WERI-Rb-1 (cell line): ENCODE measurements at regions not wholly inside any gene's neighbourhood (a gene's known extent, or its start where the extent isn't known, plus 50 kb on each side); places are given as distances from the start of the nearest gene placed in this dataset.

Source experiments
- DNase-seq: peaks from one replicate; pipeline ENCODE4 v3.0.0-alpha.2; 2020
- H3K27ac ChIP-seq: fragments of 250-450 bp; sonication (Bioruptor Pico); 2 replicates; pipeline ENCODE4 v1.5.1; 2020; ENCODE audit warnings: mild to moderate bottlenecking, moderate library complexity
- H3K27me3 ChIP-seq: fragments of 250-450 bp; sonication (Bioruptor Pico); 2 replicates; pipeline ENCODE4 v1.5.1; 2021; ENCODE audit warnings: mild to moderate bottlenecking, low read depth, moderate library complexity; ENCODE audit not compliant: insufficient read depth, severe bottlenecking
- H3K36me3 ChIP-seq: fragments of 250-450 bp; sonication (Bioruptor Pico); 2 replicates; pipeline ENCODE4 v1.5.1; 2020; ENCODE audit warnings: mild to moderate bottlenecking, moderate library complexity
- H3K4me3 ChIP-seq: 2 replicates; pipeline ENCODE4 v1.5.1; 2011; ENCODE audit warnings: low read depth, mild to moderate bottlenecking, control low read depth, low read length
- H3K9me3 ChIP-seq: fragments of 250-450 bp; sonication (Bioruptor Pico); 2 replicates; pipeline ENCODE4 v1.5.1; 2021; ENCODE audit warnings: mild to moderate bottlenecking, moderate library complexity; ENCODE audit not compliant: severe bottlenecking
- TF ChIP-seq, protein P1 (sequence below): IDR thresholded peaks from 2 replicates; pipeline ENCODE4 v1.5.1; 2011; ENCODE audit warnings: low read depth, mild to moderate bottlenecking, control low read depth, inconsistent platforms, low read length

DNA sequence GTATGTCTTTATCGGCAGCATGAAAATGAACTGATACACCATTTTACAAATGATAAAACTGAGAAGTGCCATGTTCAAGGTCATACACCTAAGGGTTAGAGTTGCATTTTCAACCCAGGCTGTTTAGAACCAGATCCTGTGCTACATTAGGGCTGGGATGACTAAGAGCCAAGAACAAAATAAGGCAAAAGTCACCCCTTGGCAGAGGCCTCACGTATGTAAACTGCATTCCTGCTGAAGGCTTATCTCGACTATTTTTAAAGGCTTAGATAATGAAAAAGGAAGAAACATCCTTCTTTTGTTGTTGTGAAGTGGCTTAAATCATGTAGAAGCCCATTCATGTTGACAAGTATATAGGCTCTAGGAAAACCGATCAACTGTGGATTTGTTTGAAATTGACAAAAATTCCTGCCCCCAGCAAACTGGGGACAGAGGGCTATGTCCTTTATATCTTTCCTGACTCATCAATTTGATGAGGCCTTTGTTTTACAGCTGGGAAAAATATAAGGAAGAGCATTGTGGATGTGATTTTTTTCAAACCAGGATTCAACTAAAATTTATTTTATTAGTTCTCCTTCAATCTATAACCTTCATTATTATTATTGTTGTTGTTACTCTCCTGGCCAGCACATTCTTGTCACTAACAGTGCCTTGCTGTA lies 196.5 kb downstream of the SNX18 start:
- Histone ChIP-seq H3K27ac (no peak overlapping the region), H3K9me3 (no peaks in the 10 kb centered on the region)
- TF ChIP-seq, protein P1, sequence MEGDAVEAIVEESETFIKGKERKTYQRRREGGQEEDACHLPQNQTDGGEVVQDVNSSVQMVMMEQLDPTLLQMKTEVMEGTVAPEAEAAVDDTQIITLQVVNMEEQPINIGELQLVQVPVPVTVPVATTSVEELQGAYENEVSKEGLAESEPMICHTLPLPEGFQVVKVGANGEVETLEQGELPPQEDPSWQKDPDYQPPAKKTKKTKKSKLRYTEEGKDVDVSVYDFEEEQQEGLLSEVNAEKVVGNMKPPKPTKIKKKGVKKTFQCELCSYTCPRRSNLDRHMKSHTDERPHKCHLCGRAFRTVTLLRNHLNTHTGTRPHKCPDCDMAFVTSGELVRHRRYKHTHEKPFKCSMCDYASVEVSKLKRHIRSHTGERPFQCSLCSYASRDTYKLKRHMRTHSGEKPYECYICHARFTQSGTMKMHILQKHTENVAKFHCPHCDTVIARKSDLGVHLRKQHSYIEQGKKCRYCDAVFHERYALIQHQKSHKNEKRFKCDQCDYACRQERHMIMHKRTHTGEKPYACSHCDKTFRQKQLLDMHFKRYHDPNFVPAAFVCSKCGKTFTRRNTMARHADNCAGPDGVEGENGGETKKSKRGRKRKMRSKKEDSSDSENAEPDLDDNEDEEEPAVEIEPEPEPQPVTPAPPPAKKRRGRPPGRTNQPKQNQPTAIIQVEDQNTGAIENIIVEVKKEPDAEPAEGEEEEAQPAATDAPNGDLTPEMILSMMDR: no peak

DNA sequence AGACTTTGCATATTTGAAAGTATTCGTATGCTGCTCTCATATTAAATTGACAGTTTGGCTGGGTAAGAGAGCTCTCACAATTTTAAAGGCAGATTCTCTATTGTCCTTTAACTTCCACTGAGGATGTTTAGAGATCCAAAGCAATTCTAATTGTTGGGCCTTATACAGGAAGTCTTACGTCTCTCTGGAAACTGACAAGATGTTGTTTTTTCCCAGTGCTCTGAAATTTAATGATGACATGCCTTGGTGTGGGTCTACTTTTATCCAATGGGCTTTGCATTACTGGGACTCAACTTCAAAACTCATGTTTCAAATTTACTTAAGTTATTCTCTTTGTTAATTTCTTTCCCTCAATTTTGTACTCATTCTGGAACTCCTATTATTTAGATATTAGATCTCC lies 191.5 kb downstream of the SNX18 start:
- H3K27ac ChIP-seq: no peak overlapping the region
- TF ChIP-seq, protein P1: no peak
- no peaks in the 10 kb centered on the region for H3K36me3 ChIP-seq

More for the DNA sequence above, 196.5 kb downstream of the SNX18 start:
- Histone ChIP-seq H3K4me3 (no peak overlapping the region), H3K27me3 (no peaks in the 10 kb centered on the region), H3K36me3 (no peaks in the 10 kb centered on the region)
- DNase-seq: no peak

DNA sequence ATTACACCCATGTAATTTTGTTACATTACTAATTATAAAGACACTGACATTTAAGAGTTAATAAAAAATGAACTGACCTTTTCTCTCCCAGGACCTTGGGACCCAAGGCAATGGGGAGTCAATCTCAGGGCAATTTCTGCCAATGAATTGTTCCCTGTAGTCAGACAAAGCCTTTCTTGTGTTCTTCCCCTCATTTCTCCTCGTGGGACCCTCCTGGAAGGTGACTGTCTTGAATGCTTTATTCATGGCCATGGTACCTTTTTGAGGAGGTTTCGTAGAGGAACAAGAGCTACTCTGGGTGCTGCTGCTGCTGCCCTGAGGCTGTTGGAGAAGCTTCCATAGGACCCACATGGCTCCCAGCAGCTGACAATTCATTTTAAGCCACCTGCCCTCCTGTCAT lies 190.3 kb downstream of the SNX18 start:
- H3K27me3 ChIP-seq: no peaks in the 10 kb centered on the region

More for the DNA sequence above, 191.5 kb downstream of the SNX18 start:
- no peak for DNase-seq
- H3K9me3 ChIP-seq: no peaks in the 10 kb centered on the region
- H3K27me3 ChIP-seq: no peaks in the 10 kb centered on the region
- no peak overlapping the region for H3K4me3 ChIP-seq

DNA sequence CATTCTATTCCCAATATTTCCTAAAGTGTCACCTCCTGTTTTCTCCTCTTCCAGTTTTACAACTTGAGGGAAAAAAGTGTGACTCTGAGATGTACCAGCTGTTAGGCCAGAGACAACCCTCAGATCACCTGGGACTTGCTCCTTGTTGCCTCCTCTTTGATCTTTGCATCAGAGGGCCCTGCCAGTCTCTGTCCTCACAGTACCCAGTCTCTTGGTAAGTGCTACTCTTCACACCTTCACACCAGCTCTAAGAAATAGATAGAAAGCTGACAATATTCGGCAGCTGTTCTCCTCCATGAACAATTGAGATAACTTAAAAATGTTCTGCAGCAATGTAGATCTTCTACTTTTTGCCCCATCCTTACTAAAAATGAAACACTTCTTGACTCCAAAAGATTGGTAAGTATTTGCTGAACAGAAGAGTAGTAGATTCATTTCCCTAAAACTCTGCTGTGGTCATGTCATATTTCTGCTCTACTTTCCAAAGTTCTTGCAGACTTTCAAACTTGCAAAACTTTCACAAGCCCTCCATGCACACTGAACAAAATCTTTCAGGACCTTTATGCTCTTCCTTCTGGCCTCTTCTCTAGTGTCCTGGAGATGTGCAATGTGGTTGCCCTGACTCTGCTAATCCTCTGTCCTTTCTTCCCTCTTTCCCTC lies 188.6 kb downstream of the SNX18 start:
- no peaks in the 10 kb centered on the region for H3K36me3 ChIP-seq
- DNase-seq: no peak
- no peak overlapping the region for H3K27ac ChIP-seq
- TF ChIP-seq, protein P1: no peak
- no peaks in the 10 kb centered on the region for H3K9me3 ChIP-seq
- H3K4me3 ChIP-seq: no peak overlapping the region
- H3K27me3 ChIP-seq: no peaks in the 10 kb centered on the region

More for the DNA sequence above, 190.3 kb downstream of the SNX18 start:
- Histone ChIP-seq H3K27ac (no peak overlapping the region), H3K9me3 (no peaks in the 10 kb centered on the region), H3K4me3 (no peak overlapping the region), H3K36me3 (no peaks in the 10 kb centered on the region)
- TF ChIP-seq, protein P1: no peak
- no peak for DNase-seq

DNA sequence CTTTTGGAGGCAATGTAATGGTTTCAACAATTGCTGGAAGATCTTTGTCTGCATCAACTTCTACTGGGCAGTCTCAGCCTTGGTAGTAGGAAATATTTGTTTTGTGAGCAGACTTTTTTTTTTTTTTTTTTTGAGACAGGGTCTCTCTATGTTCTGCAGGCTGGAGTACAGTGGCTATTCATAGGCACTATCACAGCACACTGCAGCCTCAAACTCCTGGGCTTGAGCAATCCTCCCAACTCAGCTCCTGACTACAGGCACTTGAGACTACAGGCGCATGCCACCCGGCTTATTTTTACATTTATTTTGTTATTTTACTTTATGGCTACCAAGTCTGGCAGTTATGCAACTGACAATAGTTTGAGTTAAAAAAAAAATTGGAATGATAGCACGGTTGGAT lies 187.3 kb downstream of the SNX18 start:
- no peak overlapping the region for H3K27ac ChIP-seq

More for the DNA sequence above, 187.3 kb downstream of the SNX18 start:
- TF ChIP-seq, protein P1: no peak
- H3K4me3 ChIP-seq: no peak overlapping the region
- no peak for DNase-seq
- H3K9me3 ChIP-seq: no peaks in the 10 kb centered on the region
- H3K27me3 ChIP-seq: no peaks in the 10 kb centered on the region
- no peaks in the 10 kb centered on the region for H3K36me3 ChIP-seq
